HG03520 (cell line): ENCODE measurements at regions not wholly inside any gene's neighbourhood (a gene's known extent, or its start where the extent isn't known, plus 50 kb on each side); places are given as distances from the start of the nearest gene placed in this dataset.

Experiments used
- ATAC-seq: cut with Tn5 transposase; IDR thresholded peaks from one replicate; pipeline ENCODE4 v1.9.1; 2021; ENCODE audit warnings: mild to moderate bottlenecking, moderate library complexity; ENCODE audit not compliant: unreplicated experiment

GRCh38 chr1:4010814-4011605 lies 110.9 kb upstream of the C1orf174 start:
- ATAC-seq, result no peak

DNA sequence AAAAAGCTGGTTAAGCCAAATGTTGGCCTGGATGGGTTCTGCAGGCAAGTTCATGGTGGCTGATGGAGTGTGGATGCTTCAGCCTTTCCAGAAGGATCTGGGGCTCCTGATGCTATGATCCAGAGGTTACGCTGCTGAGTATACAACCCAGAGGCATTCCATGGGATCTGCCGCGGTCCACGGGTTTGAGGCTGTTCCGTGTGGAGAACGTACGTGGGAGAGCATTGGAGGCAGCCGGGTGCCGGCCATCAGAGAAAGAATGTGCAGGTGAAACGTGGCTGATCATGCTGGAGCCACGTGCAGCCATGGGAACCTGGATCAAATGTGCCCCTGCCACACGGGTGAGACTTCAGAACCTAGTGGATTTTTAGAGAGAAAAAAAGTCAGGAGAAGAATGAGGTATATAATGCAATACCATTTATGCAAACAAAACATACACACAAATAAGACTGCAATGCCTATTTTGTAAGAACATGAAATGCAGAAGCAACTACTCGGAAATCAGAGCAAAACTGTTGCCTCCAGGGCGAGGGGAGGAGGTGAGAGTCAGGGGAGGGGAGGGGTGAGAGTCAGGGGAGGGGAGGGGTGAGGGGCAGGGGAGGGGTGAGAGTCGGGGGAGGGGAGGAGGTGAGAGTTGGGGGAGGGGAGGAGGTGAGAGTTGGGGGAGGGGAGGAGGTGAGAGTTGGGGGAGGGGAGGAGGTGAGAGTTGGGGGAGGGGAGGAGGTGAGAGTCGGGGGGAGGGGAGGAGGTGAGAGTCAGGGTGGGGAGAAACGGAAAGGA lies 116.5 kb upstream of the C1orf174 start:
- no peak for ATAC-seq

GRCh38 chr1:4017636-4018365 lies 117.7 kb upstream of the C1orf174 start:
- no peak for ATAC-seq

DNA sequence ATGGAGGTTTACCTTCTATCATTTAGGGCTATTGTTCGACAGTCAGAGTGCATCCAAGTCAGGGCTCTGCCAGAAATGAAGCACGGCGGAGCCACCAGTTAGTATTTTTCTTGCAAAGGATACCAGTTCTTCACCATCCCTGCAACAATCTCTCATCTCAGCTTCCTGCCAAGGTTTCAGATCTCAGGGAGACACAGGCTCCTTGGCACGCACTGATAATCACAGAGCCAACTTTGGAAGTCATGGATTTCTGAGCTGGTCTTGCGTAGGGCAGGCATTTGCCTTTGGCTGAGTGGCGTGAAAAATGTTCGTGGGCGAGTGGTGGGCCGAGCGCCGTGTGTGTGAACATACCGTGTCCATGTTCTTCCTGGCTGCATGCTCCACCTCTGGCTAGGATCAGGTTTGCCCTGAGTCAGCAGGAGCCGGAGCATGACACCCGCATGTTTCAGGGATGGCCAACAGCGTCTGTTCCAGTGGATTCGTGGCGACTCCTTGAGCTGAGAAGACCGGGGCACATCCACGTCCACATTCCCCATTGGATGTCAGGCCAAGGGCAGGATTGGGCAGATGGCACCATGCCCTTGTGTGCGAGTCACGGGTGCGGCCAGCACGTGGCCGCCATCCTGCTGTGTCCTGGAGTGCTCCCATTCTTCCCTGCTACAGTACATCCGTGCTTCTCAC lies 118.5 kb upstream of the C1orf174 start:
- ATAC-seq, result no peak

DNA sequence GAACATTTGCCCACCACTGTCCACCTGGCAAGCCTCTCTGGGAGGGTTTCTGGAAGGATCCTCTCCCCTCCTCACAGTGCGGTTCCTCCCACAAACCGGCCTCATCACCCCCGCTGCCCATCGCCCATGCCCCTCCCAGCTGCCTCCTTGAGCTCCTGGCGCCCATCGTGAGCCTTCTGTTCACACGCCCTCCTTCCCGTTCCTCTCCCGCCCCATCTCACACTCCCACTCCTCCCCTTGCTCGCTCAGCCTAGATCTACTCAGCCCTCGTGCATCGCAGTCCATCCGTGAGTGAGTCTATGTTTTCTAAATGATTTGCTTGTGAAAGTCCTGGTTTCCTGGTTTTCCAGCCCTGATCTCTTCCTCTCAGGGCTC lies 119.1 kb upstream of the C1orf174 start:
- no peak for ATAC-seq

DNA sequence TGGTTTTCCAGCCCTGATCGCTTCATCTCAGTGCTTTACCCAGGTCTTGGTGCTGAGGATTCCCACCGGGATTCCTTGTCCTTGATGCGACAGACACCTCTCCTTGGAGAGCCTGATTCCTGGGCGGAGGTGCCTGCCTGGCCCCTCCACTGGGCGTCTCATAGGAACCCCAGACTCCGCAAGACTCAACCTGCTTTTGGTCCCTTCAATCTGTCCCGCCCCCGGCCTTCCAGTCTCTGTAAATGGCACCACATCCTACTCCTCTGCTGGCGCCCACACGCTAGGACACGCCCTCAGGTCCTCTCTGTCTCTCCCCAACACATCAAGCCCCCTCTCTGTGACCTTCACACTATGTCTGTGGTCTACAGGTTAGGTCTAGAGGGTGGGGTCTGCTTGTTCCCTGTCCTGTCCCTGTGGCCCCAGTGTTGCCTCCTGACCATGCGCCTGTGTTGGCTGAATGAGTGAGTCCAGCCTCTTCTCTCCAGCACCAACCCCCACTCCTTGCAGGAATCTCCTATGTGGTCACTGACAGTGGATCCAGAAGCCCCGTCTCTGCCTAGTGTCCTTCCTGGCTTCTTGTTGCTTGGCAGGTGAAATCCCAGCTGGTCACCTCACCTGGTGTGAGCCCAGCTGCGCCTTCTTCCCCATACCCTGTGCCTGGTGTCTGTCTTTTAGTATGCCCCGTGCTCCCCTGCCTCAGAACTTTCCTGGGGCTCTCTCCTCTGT lies 119.7 kb upstream of the C1orf174 start:
- ATAC-seq, result no peak

DNA sequence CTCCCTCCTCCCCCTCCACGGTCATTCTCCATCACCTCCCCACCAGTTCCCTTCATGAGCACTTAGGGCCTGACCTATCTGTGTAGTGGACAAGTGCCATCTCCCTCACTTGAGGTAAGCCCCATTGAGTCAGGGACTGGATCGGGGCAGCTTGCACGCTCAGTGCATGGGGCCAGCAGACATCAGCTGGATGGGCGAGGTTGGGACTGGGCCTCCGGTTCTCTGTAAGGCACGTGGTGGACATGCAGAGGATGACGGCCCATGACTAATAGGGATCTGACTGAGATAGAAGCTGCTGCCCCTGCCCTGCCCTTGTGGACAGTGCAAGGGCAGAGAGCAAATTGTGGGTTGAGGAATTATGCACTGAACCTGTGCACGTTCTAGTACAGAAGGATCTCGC lies 120.4 kb upstream of the C1orf174 start:
- ATAC-seq, result no peak

DNA sequence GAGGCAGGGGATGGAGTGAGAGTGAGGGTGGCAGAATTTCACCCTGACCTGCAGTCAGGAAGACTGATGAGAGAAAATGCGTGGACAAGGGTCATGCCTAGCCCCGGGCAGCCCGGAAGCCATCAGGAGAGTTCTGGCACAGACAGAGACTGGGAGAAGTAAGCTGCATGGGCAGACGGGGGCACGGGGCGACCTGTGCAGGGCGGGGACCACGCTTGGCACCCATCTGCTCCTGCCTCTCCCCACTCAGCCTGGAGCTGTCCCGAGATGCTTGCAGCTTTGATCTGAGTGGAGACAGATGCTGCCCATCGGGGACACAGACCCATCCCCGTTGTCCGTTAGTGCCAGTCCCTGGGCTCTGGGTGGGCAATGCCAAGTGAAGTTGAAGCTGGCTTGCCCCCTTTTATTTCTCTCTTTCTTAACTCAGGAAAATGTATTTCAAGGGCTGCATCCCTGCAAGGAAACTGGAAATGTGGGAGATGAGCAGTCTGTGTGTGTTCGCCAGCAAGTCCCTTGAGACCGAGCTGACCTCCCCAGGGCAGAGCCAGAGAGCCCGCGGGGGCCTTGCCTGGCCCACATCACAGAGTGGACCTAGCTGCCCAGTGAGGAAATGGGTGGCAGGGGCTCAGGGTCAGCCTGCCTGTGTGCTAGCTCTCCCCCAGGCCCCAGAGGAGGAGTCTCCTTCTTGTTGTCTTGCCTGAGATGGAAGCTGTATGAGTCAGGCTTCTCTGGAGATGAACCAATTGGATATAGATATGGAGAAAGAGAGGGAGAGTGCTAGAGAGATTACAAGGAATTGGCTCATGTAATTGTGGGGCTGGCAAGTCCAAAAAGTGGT lies 121.3 kb upstream of the C1orf174 start:
- ATAC-seq, result no peak

GRCh38 chr1:4021974-4022268 lies 121.8 kb upstream of the C1orf174 start:
- no peak for ATAC-seq

GRCh38 chr1:4022715-4023114 lies 122.6 kb upstream of the C1orf174 start:
- no peak for ATAC-seq

GRCh38 chr1:4023678-4024077 lies 123.6 kb upstream of the C1orf174 start:
- ATAC-seq, result no peak

GRCh38 chr1:4024811-4025210 lies 124.7 kb upstream of the C1orf174 start:
- ATAC-seq, result no peak

- ATAC-seq, result no peak
These were observed 125.7 kb upstream of the C1orf174 start for GRCh38 chr1:4025752-4026151.

DNA sequence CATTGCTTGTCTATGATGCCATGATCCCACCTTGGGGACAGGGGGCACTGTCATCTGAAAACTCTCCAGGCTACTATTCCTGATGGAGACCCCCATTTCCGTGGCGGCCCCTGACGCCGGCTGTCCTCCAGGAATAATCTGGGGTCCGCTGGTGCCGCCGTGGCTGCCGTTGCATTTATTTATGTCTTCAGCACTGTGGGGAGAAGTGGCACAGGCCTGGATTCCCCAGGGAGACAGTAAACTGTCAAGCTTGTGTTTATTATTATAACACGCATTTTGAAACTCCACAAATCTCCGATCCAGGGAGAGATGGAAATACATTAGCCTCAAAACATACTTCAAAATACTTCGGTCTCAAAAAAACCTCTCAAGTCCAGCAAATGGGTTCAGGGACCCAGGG lies 126.9 kb upstream of the C1orf174 start:
- no peak for ATAC-seq

DNA sequence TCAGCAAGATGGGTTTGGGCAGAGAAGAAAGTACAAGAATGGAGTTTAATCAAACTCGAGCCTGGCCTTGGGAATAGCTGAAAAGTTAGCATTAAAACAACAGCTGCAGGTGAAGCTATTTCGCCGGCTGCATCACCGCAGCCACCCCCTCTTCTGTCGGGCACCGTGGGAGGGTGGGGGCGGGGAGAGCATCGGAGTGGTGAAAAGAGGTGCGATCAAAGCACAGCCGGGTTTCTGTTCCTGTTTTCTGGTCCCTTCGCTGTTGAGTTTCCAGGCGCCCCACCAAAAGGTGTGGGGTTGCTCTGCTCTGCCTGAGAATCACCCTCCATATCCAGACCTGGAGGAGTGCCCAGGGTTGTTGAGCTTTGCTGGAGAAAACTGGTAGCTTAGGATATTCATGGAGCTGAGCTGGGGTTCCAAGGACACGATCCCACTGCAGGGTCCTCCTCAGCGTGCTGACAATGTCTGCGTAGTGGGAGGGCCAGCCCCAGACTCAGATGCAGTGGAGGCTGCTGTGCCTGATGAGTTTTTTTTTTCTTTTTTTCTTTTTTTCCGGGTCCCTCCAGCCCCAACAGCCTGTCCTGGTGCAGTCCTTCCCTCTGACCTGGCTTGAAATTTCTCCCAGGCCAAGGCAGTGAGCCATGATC lies 127.5 kb upstream of the C1orf174 start:
- peak; percentile 93 for ATAC-seq

- ATAC-seq, result no peak
These were observed 128.0 kb upstream of the C1orf174 start for GRCh38 chr1:4028139-4028501.

DNA sequence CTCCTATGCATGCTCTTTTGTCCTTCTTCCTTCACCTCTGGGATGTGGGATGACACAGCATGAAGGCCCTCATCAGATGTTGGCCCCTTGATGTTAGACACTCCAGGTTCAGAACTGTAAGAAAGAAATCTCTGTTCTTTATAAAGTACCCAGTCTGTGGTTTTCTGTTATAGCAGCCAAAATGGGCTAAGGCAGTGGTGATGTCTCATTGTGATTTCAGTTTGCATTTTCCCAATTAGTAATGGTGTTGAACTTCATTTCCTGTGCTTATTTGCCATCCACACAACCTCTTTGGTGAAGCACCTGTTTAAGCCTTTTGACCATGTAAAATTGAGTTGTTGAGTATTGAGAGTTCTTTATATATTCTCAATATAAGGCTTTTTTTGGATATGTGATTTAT lies 129.3 kb upstream of the C1orf174 start:
- no peak for ATAC-seq

- no peak for ATAC-seq
These were observed 132.5 kb upstream of the C1orf174 start for GRCh38 chr1:4032571-4032970.

- no peak for ATAC-seq
These were observed 133.1 kb upstream of the C1orf174 start for GRCh38 chr1:4033129-4033676.
